Mesendoderm (in vitro differentiated cells): ENCODE measurements at regions not wholly inside any gene's neighbourhood (a gene's known extent, or its start where the extent isn't known, plus 50 kb on each side); places are given as distances from the start of the nearest gene placed in this dataset.

Experiments
- DNase-seq: peaks from one replicate; pipeline ENCODE4 v3.0.0; 2013
- H2AK5ac ChIP-seq: 2 replicates; pipeline ENCODE4 v1.6.1; 2013; ENCODE audit warnings: low read length, inconsistent platforms
- H2BK120ac ChIP-seq: 2 replicates; pipeline ENCODE4 v1.6.1; 2013; ENCODE audit warnings: low read depth, mild to moderate bottlenecking, low read length, moderate library complexity, mixed read lengths
- H2BK15ac ChIP-seq: replicated peaks from 2 replicates; pipeline ENCODE4 v1.6.1; 2013; ENCODE audit warnings: low read depth, mild to moderate bottlenecking, moderate library complexity
- H2BK5ac ChIP-seq: 2 replicates; pipeline ENCODE4 v1.6.1; 2013; ENCODE audit warnings: low read length, inconsistent platforms
- H3K18ac ChIP-seq: 2 replicates; pipeline ENCODE4 v1.6.1; 2013; ENCODE audit warnings: mild to moderate bottlenecking, low read length, mixed read lengths
- H3K23ac ChIP-seq: one replicate; pipeline ENCODE4 v1.6.1; 2013; ENCODE audit warnings: low read length
- H3K27ac ChIP-seq: 2 replicates; pipeline ENCODE4 v1.5.1; 2013; ENCODE audit warnings: low read depth, mild to moderate bottlenecking, inconsistent platforms, low read length, moderate library complexity
- H3K27me3 ChIP-seq: 2 replicates; pipeline ENCODE4 v1.6.1; 2013; ENCODE audit warnings: low read length, control low read depth, mild to moderate bottlenecking, inconsistent platforms; ENCODE audit not compliant: insufficient read depth, poor library complexity
- H3K36me3 ChIP-seq: 2 replicates; pipeline ENCODE4 v1.6.1; 2013; ENCODE audit warnings: low read length, inconsistent platforms; ENCODE audit not compliant: control insufficient read depth, insufficient read depth
- H3K4ac ChIP-seq: one replicate; pipeline ENCODE4 v1.6.1; 2013; ENCODE audit warnings: low read depth, mild to moderate bottlenecking, low read length, moderate library complexity
- H3K4me1 ChIP-seq: 2 replicates; pipeline ENCODE4 v1.6.1; 2013; ENCODE audit warnings: low read depth, low read length, inconsistent platforms; ENCODE audit not compliant: control insufficient read depth
- H3K4me2 ChIP-seq: 2 replicates; pipeline ENCODE4 v1.6.1; 2013; ENCODE audit warnings: low read length
- H3K4me3 ChIP-seq: 2 replicates; pipeline ENCODE4 v1.5.1; 2013; ENCODE audit warnings: mild to moderate bottlenecking, low read length
- H3K56ac ChIP-seq: one replicate; pipeline ENCODE4 v1.6.1; 2013; ENCODE audit warnings: low read length
- H3K79me1 ChIP-seq: 2 replicates; pipeline ENCODE4 v1.6.1; 2013; ENCODE audit warnings: low read length, inconsistent platforms
- H3K79me2 ChIP-seq: 2 replicates; pipeline ENCODE4 v1.6.1; 2013; ENCODE audit warnings: mild to moderate bottlenecking, low read length; ENCODE audit not compliant: control insufficient read depth, insufficient read depth
- H3K9ac ChIP-seq: 2 replicates; pipeline ENCODE4 v1.6.1; 2013; ENCODE audit warnings: low read length, inconsistent platforms
- H4K5ac ChIP-seq: one replicate; pipeline ENCODE4 v1.6.1; 2013; ENCODE audit warnings: low read length
- H4K8ac ChIP-seq: one replicate; pipeline ENCODE4 v1.6.1; 2013; ENCODE audit warnings: low read depth, mild to moderate bottlenecking, control low read depth, low read length, moderate library complexity
- WGBS: extraction: QIAGEN DNeasy Blood & Tissue Kit; methylation state at CpG from one replicate; pipeline ENCODE4 v1.1.7; 2013; ENCODE audit warnings: low lambda C conversion rate, missing lambda C conversion rate; ENCODE audit not compliant: insufficient coverage; ENCODE audit errors: extremely low coverage; 5-methylcytosine and 5-hydroxymethylcytosine counted together

DNA sequence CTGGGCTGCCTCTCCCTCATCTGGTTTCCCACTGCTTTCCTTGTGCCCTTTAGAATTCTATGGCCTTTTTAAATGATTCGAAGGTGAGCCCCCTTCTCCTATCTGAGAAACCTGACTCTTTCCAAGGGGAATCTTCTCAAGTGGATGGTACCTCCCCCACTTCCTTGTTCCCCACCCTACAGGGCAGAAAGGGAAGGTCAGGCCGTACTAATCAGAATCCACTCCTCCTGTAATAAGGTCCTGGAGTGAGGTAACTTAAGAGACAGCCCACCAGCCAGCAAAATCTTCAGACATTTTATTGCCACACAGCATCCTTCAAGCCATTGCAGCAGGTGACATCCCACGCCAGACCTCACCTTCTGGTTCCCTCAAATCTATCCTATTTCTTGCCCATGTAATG is 84.5 kb downstream of the MINAR1 start:
- H2AK5ac ChIP-seq = no peak overlapping the region
- H3K23ac ChIP-seq = no peak overlapping the region
- no peak overlapping the region for H2BK120ac ChIP-seq
- H3K9ac ChIP-seq = no peak overlapping the region
- H3K27ac ChIP-seq = no peak overlapping the region
- no peak overlapping the region for H2BK15ac ChIP-seq
- no peaks in the 10 kb centered on the region for H3K27me3 ChIP-seq
- no peak overlapping the region for H4K8ac ChIP-seq
- no peaks in the 10 kb centered on the region for H3K36me3 ChIP-seq
- no peak overlapping the region for H4K5ac ChIP-seq
- no CpG with 5 or more reads among the region's 3 CpGs for WGBS
- H3K4me2 ChIP-seq = no peak overlapping the region
- no peaks in the 10 kb centered on the region for H3K4me1 ChIP-seq
- no peak overlapping the region for H3K18ac ChIP-seq
- no peak overlapping the region for H3K4ac ChIP-seq
- no peaks in the 10 kb centered on the region for H3K79me2 ChIP-seq
- no peak overlapping the region for H3K4me3 ChIP-seq
- H2BK5ac ChIP-seq = no peak overlapping the region
- no peak for DNase-seq
- H3K79me1 ChIP-seq = no peaks in the 10 kb centered on the region
- no peak overlapping the region for H3K56ac ChIP-seq

GRCh38 chr15:79519628-79520027 is 87.5 kb downstream of the MINAR1 start:
- H4K5ac ChIP-seq = no peak overlapping the region

GRCh38 chr15:79520654-79521053 is 88.5 kb downstream of the MINAR1 start:
- Histone ChIP-seq H3K79me1 (no peaks in the 10 kb centered on the region), H3K18ac (no peak overlapping the region), H3K23ac (no peak overlapping the region), H3K4me3 (no peak overlapping the region), H4K8ac (no peak overlapping the region), H2BK15ac (no peak overlapping the region), H3K4me2 (no peak overlapping the region), H3K4me1 (no peaks in the 10 kb centered on the region), H3K79me2 (no peaks in the 10 kb centered on the region), H3K27ac (no peak overlapping the region), H3K27me3 (no peaks in the 10 kb centered on the region), H3K9ac (no peak overlapping the region), H3K36me3 (no peaks in the 10 kb centered on the region), H4K5ac (no peak overlapping the region), H2BK120ac (no peak overlapping the region), H3K56ac (no peak overlapping the region), H2AK5ac (no peak overlapping the region), H3K4ac (no peak overlapping the region), H2BK5ac (no peak overlapping the region)
- no peak for DNase-seq
- WGBS = no CpG with 5 or more reads among the region's 2 CpGs

More at GRCh38 chr15:79519628-79520027, 87.5 kb downstream of the MINAR1 start:
- no peak overlapping the region for H3K23ac ChIP-seq
- no CpG with 5 or more reads among the region's 3 CpGs for WGBS
- H2AK5ac ChIP-seq = no peak overlapping the region
- H3K36me3 ChIP-seq = no peaks in the 10 kb centered on the region
- H3K56ac ChIP-seq = no peak overlapping the region
- H3K4me3 ChIP-seq = no peak overlapping the region
- H3K79me1 ChIP-seq = no peaks in the 10 kb centered on the region
- H2BK120ac ChIP-seq = no peak overlapping the region
- H3K9ac ChIP-seq = no peak overlapping the region
- H4K8ac ChIP-seq = no peak overlapping the region
- H3K27me3 ChIP-seq = no peaks in the 10 kb centered on the region
- H3K79me2 ChIP-seq = no peaks in the 10 kb centered on the region
- no peak overlapping the region for H3K4ac ChIP-seq
- no peak overlapping the region for H3K18ac ChIP-seq
- H2BK5ac ChIP-seq = no peak overlapping the region
- no peak overlapping the region for H2BK15ac ChIP-seq
- H3K27ac ChIP-seq = no peak overlapping the region
- H3K4me2 ChIP-seq = no peak overlapping the region
- no peaks in the 10 kb centered on the region for H3K4me1 ChIP-seq
- DNase-seq = no peak

DNA sequence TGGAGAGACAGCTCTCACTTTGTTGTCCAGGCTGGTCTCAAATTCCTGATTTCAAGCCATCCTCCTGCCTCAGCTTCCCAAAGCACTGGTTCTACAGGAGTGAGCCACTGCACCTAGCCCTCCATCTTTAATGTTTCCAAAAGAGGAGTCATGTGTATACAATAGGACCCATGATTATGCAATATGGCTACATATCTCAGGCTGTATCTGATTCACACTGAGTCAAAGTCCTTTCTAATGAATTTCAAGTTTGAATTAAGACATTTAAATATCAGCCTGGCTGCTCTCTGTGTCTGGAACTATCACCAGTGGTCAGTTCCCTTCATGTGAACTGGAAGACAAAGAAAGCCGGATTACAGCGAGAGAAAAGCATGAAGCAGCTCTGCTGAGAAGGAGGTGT is 90.5 kb downstream of the MINAR1 start:
- Histone ChIP-seq H4K8ac (no peak overlapping the region), H2BK15ac (no peak overlapping the region), H3K27ac (no peak overlapping the region)

GRCh38 chr15:79523266-79523665 is 91.1 kb downstream of the MINAR1 start:
- no peaks in the 10 kb centered on the region for H3K79me2 ChIP-seq
- H3K4me3 ChIP-seq = no peak overlapping the region
- H3K18ac ChIP-seq = no peak overlapping the region
- no peak overlapping the region for H2BK15ac ChIP-seq
- no peak overlapping the region for H4K8ac ChIP-seq
- H2BK5ac ChIP-seq = no peak overlapping the region
- H3K4me2 ChIP-seq = no peak overlapping the region
- H3K27me3 ChIP-seq = no peaks in the 10 kb centered on the region
- H3K23ac ChIP-seq = no peak overlapping the region
- H3K27ac ChIP-seq = no peak overlapping the region
- DNase-seq = peak; percentile 16
- no CpG with 5 or more reads among the region's 3 CpGs for WGBS
- H3K56ac ChIP-seq = no peak overlapping the region
- no peak overlapping the region for H2AK5ac ChIP-seq
- H2BK120ac ChIP-seq = no peak overlapping the region
- no peaks in the 10 kb centered on the region for H3K36me3 ChIP-seq
- H3K4ac ChIP-seq = no peak overlapping the region
- no peaks in the 10 kb centered on the region for H3K79me1 ChIP-seq
- no peak overlapping the region for H3K9ac ChIP-seq
- no peaks in the 10 kb centered on the region for H3K4me1 ChIP-seq
- no peak overlapping the region for H4K5ac ChIP-seq

More for the DNA sequence above, 90.5 kb downstream of the MINAR1 start:
- H3K18ac ChIP-seq = no peak overlapping the region
- H4K5ac ChIP-seq = no peak overlapping the region
- no peak overlapping the region for H3K9ac ChIP-seq
- no peak for DNase-seq
- no peaks in the 10 kb centered on the region for H3K36me3 ChIP-seq
- WGBS = no CpG with 5 or more reads among the region's 2 CpGs
- no peak overlapping the region for H2BK5ac ChIP-seq
- H3K27me3 ChIP-seq = no peaks in the 10 kb centered on the region
- H3K4me2 ChIP-seq = no peak overlapping the region
- no peak overlapping the region for H2AK5ac ChIP-seq
- no peak overlapping the region for H3K4me3 ChIP-seq
- no peak overlapping the region for H3K56ac ChIP-seq
- no peak overlapping the region for H3K23ac ChIP-seq
- H3K79me1 ChIP-seq = no peaks in the 10 kb centered on the region
- H3K4ac ChIP-seq = no peak overlapping the region
- H3K79me2 ChIP-seq = no peaks in the 10 kb centered on the region
- H3K4me1 ChIP-seq = no peaks in the 10 kb centered on the region
- no peak overlapping the region for H2BK120ac ChIP-seq

- Histone ChIP-seq H2BK5ac (no peak overlapping the region), H3K27ac (no peak overlapping the region), H3K23ac (no peak overlapping the region), H3K18ac (no peak overlapping the region), H3K4me3 (no peak overlapping the region), H3K79me2 (no peaks in the 10 kb centered on the region), H4K5ac (no peak overlapping the region), H3K79me1 (no peaks in the 10 kb centered on the region), H3K4ac (no peak overlapping the region), H3K27me3 (no peaks in the 10 kb centered on the region), H3K4me2 (no peak overlapping the region), H3K56ac (no peak overlapping the region), H4K8ac (no peak overlapping the region), H2BK15ac (no peak overlapping the region), H3K4me1 (no peaks in the 10 kb centered on the region), H2AK5ac (no peak overlapping the region), H2BK120ac (no peak overlapping the region), H3K9ac (no peak overlapping the region), H3K36me3 (no peaks in the 10 kb centered on the region)
- no CpG with 5 or more reads among the region's 3 CpGs for WGBS
- DNase-seq = no peak
Measured at GRCh38 chr15:79524531-79524930, 92.4 kb downstream of the MINAR1 start.
